ENCODE measurements at regions not wholly inside any gene's neighbourhood (a gene's known extent, or its start where the extent isn't known, plus 50 kb on each side); places are given as distances from the start of the nearest gene placed in this dataset.

DNA sequence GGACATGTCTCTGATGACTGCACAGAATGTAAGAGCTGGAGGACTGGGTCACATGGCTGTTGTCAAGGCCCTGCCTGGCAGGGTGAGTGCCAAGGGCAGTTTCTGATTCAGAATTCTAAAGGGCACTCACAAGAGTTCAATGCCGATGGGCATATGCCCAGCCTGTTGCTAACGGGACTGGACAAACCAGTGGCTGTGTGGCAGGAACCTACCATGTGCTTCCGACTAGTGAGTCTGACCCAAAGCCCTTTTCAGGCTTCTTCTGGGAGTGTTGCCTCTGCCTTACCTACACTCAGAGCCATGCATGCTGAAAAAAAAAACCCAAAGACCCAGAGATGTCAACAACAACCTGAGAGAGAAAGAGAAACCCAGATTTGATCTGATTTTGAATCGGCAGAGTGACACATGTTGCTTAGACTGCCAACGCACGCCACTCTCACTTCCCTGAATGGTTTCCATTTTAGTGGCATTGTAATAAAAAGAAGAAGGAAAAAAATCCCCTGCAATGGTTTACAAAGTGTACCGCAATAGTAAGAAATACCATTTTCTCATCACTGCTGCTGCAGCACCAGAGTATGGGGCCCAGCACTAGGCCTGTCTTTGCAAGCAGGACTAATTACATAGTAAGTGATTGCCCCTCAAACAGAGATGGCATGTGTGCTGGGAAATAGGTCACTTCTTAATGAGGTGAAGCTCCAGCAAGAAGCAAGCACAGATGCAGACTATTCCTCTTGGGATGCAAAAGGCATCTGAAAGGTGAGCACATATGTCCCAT, 194.3 kb downstream of the PALM2AKAP2 start:
- H3K36me3 Mint-ChIP-seq (ENCODE audit: unreplicated experiment) = no peaks in the 10 kb centered on the region

DNA sequence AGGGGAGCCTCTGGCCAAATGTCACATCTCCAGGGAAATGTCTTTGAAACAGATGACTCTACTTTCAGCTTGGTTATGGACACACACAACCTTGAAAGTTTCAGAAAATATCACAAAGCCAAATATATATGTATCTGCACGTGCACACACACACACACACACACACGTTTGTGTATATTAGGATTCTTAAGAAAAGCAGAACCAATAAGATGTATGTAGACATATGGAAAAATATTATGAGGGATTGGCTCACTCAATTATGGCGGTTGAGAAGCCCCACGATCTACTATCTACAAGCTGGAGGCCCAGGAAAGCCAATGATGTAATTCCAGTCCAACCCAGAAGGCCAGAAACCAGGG, 194.9 kb downstream of the PALM2AKAP2 start:
- no peaks in the 10 kb centered on the region for H3K27me3 Mint-ChIP-seq (ENCODE audit: unreplicated experiment)
- peaks cover 7% of the 10 kb centered on the region for H3K4me1 Mint-ChIP-seq (ENCODE audit: unreplicated experiment)
- DNase-seq (ENCODE audit: extremely low spot score, unreplicated experiment) = no peak
- H3K4me3 Mint-ChIP-seq (ENCODE audit: unreplicated experiment) = no peak overlapping the region
- H3K36me3 Mint-ChIP-seq (ENCODE audit: unreplicated experiment) = no peaks in the 10 kb centered on the region
- H3K27ac Mint-ChIP-seq (ENCODE audit: unreplicated experiment) = no peak overlapping the region
- TF ChIP-seq, protein P1, sequence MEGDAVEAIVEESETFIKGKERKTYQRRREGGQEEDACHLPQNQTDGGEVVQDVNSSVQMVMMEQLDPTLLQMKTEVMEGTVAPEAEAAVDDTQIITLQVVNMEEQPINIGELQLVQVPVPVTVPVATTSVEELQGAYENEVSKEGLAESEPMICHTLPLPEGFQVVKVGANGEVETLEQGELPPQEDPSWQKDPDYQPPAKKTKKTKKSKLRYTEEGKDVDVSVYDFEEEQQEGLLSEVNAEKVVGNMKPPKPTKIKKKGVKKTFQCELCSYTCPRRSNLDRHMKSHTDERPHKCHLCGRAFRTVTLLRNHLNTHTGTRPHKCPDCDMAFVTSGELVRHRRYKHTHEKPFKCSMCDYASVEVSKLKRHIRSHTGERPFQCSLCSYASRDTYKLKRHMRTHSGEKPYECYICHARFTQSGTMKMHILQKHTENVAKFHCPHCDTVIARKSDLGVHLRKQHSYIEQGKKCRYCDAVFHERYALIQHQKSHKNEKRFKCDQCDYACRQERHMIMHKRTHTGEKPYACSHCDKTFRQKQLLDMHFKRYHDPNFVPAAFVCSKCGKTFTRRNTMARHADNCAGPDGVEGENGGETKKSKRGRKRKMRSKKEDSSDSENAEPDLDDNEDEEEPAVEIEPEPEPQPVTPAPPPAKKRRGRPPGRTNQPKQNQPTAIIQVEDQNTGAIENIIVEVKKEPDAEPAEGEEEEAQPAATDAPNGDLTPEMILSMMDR (IDR thresholded peaks at IDR 0.05) = no peak
- no peaks in the 10 kb centered on the region for H3K9me3 Mint-ChIP-seq (ENCODE audit: unreplicated experiment)

More for the DNA sequence above, 194.3 kb downstream of the PALM2AKAP2 start:
- TF ChIP-seq, protein P1 (IDR thresholded peaks at IDR 0.05) = no peak
- no peak overlapping the region for H3K27ac Mint-ChIP-seq (ENCODE audit: unreplicated experiment)
- no peak overlapping the region for H3K4me3 Mint-ChIP-seq (ENCODE audit: unreplicated experiment)
- no peaks in the 10 kb centered on the region for H3K27me3 Mint-ChIP-seq (ENCODE audit: unreplicated experiment)
- DNase-seq (ENCODE audit: extremely low spot score, unreplicated experiment) = no peak
- H3K4me1 Mint-ChIP-seq (ENCODE audit: unreplicated experiment) = peaks cover 12% of the 10 kb centered on the region
- H3K9me3 Mint-ChIP-seq (ENCODE audit: unreplicated experiment) = no peaks in the 10 kb centered on the region

DNA sequence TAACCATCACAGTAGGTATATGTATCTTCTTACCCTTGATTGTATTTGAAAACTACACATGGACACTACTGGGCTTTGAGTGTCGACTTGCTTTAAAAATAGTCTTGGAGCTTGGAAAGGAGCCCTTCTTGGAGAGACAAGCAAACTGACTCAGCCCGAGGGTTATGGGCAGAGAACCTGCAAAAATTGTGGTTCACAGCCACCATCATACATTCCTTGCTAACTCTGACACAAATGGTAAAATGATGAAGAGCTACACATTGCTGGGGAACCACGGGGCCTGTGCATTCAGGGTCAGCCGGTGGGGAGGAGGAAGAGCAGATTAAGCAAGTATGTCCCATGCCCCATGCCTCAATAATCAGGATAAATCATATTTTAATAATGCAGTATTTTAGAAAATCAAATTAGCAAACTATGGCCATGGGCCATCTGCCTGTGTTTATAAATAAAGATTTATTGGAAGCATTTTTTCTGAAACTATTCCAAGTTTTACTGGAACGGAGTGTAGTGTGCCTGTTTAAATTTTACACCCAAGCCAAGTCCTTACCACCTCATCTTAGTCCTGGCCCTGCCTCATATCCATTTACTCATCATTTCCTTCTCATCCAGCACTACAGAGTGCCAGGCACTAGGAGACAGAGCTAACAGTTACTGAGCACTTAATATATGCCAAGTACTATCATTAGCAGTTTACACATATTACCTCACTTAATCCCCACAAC, 195.7 kb downstream of the PALM2AKAP2 start:
- DNase-seq (ENCODE audit: extremely low spot score, unreplicated experiment) = no peak
- Mint-ChIP-seq H3K27ac (ENCODE audit: unreplicated experiment) (no peak overlapping the region), H3K4me3 (ENCODE audit: unreplicated experiment) (no peak overlapping the region), H3K36me3 (ENCODE audit: unreplicated experiment) (no peaks in the 10 kb centered on the region), H3K27me3 (ENCODE audit: unreplicated experiment) (no peaks in the 10 kb centered on the region), H3K4me1 (ENCODE audit: unreplicated experiment) (peaks cover 4% of the 10 kb centered on the region), H3K9me3 (ENCODE audit: unreplicated experiment) (no peaks in the 10 kb centered on the region)
- TF ChIP-seq, protein P1 (IDR thresholded peaks at IDR 0.05) = no peak

- H3K27me3 Mint-ChIP-seq (ENCODE audit: unreplicated experiment) = no peaks in the 10 kb centered on the region
- DNase-seq (ENCODE audit: extremely low spot score, unreplicated experiment) = no peak
- H3K9me3 Mint-ChIP-seq (ENCODE audit: unreplicated experiment) = no peaks in the 10 kb centered on the region
- H3K4me3 Mint-ChIP-seq (ENCODE audit: unreplicated experiment) = no peak overlapping the region
- no peak overlapping the region for H3K27ac Mint-ChIP-seq (ENCODE audit: unreplicated experiment)
- no peaks in the 10 kb centered on the region for H3K36me3 Mint-ChIP-seq (ENCODE audit: unreplicated experiment)
- TF ChIP-seq, protein P1 (IDR thresholded peaks at IDR 0.05) = no peak
- H3K4me1 Mint-ChIP-seq (ENCODE audit: unreplicated experiment) = peaks cover 4% of the 10 kb centered on the region
Measured at GRCh38 chr9:109976303-109976702, 196.3 kb downstream of the PALM2AKAP2 start.

DNA sequence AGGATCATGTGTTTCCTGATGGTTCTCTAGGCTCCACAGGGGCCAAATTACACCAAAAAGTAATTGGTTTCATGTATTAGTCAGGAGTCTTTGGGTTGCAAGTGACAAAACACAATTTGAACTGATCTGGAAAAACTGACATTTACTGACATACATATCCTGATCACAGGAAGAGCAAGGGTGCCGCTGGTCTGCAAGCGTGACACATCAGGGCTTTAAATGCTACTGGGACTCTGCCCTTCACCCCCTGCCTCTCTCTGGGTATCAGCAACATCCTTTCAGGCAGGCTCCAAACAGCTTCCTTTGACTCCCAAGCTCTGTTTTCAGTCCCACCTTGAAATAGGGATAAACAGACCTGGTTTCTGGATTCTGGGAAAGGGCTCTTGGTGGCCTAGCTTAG, 197.5 kb downstream of the PALM2AKAP2 start:
- Mint-ChIP-seq H3K27me3 (ENCODE audit: unreplicated experiment) (no peaks in the 10 kb centered on the region), H3K36me3 (ENCODE audit: unreplicated experiment) (no peaks in the 10 kb centered on the region), H3K4me3 (ENCODE audit: unreplicated experiment) (no peak overlapping the region), H3K4me1 (ENCODE audit: unreplicated experiment) (peaks cover 4% of the 10 kb centered on the region), H3K27ac (ENCODE audit: unreplicated experiment) (no peak overlapping the region), H3K9me3 (ENCODE audit: unreplicated experiment) (peaks cover 8% of the 10 kb centered on the region)
- TF ChIP-seq, protein P1 (IDR thresholded peaks at IDR 0.05) = no peak
- no peak for DNase-seq (ENCODE audit: extremely low spot score, unreplicated experiment)

Data from osteocyte (in vitro differentiated cells).